Lower leg skin (tissue), 4 donors: ENCODE measurements at regions not wholly inside any gene's neighbourhood (a gene's known extent, or its start where the extent isn't known, plus 50 kb on each side); places are given as distances from the start of the nearest gene placed in this dataset.

ENCODE experiments used
- DNase-seq, 2 donors: peaks; one replicate each; pipeline ENCODE4 v3.0.0-alpha.2; 2019; ENCODE audit warnings: low spot score in 2 of 2
- H3K4me3 ChIP-seq: fragments of 200-600 bp; sonication (generic); 2 replicates; pipeline ENCODE4 v1.5.1; 2017; ENCODE audit warnings: mild to moderate bottlenecking, low read depth; ENCODE audit not compliant: poor library complexity, severe bottlenecking
- CTCF ChIP-seq, 3 donors: fragments of 450-650 bp; IDR thresholded peaks; one replicate each; pipeline ENCODE4 v1.5.1; 2016; ENCODE audit warnings: antibody characterized with exemption in 3 of 3, mild to moderate bottlenecking in 3 of 3, moderate library complexity in 2 of 3
- POLR2A ChIP-seq, 2 donors: fragments of 450-650 bp; IDR thresholded peaks; one replicate each; pipeline ENCODE4 v1.6.1; 2016 to 2017; ENCODE audit warnings: antibody characterized with exemption in 2 of 2, mild to moderate bottlenecking in 1 of 2, moderate library complexity in 1 of 2
- WGBS, 2 donors: methylation state at CpG; one replicate each; pipeline ENCODE4 v1.1.5; 2018; 5-methylcytosine and 5-hydroxymethylcytosine counted together
- intact Hi-C: fragments of 100-400 bp; cut with DNase I; formaldehyde crosslinking; loops from one replicate; pipeline ENCODE4 v1.15.0; 2023; ENCODE audit warnings: low total_unique reads

GRCh38 chr3:44058022-44058867 lies 183.4 kb upstream of the TOPAZ1 start:
- 18 to 20% methylated on average over 15 of the region's 15 CpGs for WGBS, 2 donors
- intact Hi-C loops, result no loop called here
- no peak for TF ChIP-seq CTCF (IDR thresholded peaks at IDR 0.05)
- no peak for TF ChIP-seq POLR2A (IDR thresholded peaks at IDR 0.05)

GRCh38 chr3:44058868-44059203 lies 182.8 kb upstream of the TOPAZ1 start:
- 47 to 51% methylated on average over 5 of the region's 5 CpGs for WGBS, 2 donors
- TF ChIP-seq CTCF (IDR thresholded peaks at IDR 0.05), result no peak
- no peak for TF ChIP-seq POLR2A (IDR thresholded peaks at IDR 0.05)
- no peak overlapping the region for H3K4me3 ChIP-seq
- no peak for DNase-seq
- intact Hi-C loops, result no loop called here

More at GRCh38 chr3:44058022-44058867, 183.4 kb upstream of the TOPAZ1 start:
- no peak for DNase-seq
- H3K4me3 ChIP-seq, result no peak overlapping the region

GRCh38 chr3:44060164-44060563 lies 181.5 kb upstream of the TOPAZ1 start:
- WGBS, 2 donors, result 47 to 61% methylated on average over 5 of the region's 5 CpGs

GRCh38 chr3:44061268-44061667 lies 180.4 kb upstream of the TOPAZ1 start:
- intact Hi-C loops, result no loop called here

More at GRCh38 chr3:44060164-44060563, 181.5 kb upstream of the TOPAZ1 start:
- H3K4me3 ChIP-seq, result no peak overlapping the region
- intact Hi-C loops, result no loop called here
- no peak for TF ChIP-seq POLR2A (IDR thresholded peaks at IDR 0.05)
- no peak for TF ChIP-seq CTCF (IDR thresholded peaks at IDR 0.05)
- no peak for DNase-seq

GRCh38 chr3:44061961-44062360 lies 179.7 kb upstream of the TOPAZ1 start:
- intact Hi-C loops, result no loop called here
- TF ChIP-seq CTCF (IDR thresholded peaks at IDR 0.05) (no peak), POLR2A (IDR thresholded peaks at IDR 0.05) (no peak)
- DNase-seq, result no peak
- no peak overlapping the region for H3K4me3 ChIP-seq
- WGBS, 2 donors, result 45 to 50% methylated on average over 9 of the region's 9 CpGs

More at GRCh38 chr3:44061268-44061667, 180.4 kb upstream of the TOPAZ1 start:
- no peak for TF ChIP-seq CTCF (IDR thresholded peaks at IDR 0.05)
- TF ChIP-seq POLR2A (IDR thresholded peaks at IDR 0.05), result no peak
- WGBS, 2 donors, result 61 to 66% methylated on average over 3 of the region's 3 CpGs
- no peak for DNase-seq
- no peak overlapping the region for H3K4me3 ChIP-seq
